ENCODE measurements at regions not wholly inside any gene's neighbourhood (a gene's known extent, or its start where the extent isn't known, plus 50 kb on each side); places are given as distances from the start of the nearest gene placed in this dataset.
A peak's percentile ranks its signal among the peaks of the same experiment; 100 is the strongest.

GRCh38 chr6:77979204-77979603, 326.4 kb downstream of the MEI4 start:
- Histone ChIP-seq H3K9me3 (ENCODE audit: control insufficient read depth, insufficient read depth, low read length) (no peaks in the 10 kb centered on the region; the same call in 1 of the 2 replicates), H4K20me1 (ENCODE audit: insufficient read depth, low read length) (no peaks in the 10 kb centered on the region), H3K27ac (ENCODE audit: insufficient read depth, low read length) (no peak overlapping the region), H2BK20ac (ENCODE audit: low read depth, low read length) (no peak overlapping the region), H3K4ac (ENCODE audit: low read depth, low read length) (no peak overlapping the region), H3K27me3 (ENCODE audit: control insufficient read depth, insufficient read depth, low read length) (no peaks in the 10 kb centered on the region), H2BK120ac (ENCODE audit: low read depth, low read length) (no peak overlapping the region), H2BK5ac (ENCODE audit: low read depth, low read length, poor library complexity, severe bottlenecking) (no peak overlapping the region), H3K23ac (ENCODE audit: low read depth, low read length) (no peak overlapping the region), H3K4me1 (ENCODE audit: control insufficient read depth, insufficient read depth, low read length) (no peaks in the 10 kb centered on the region), H2AFZ (replicated peaks; ENCODE audit: low read length, poor library complexity) (no peak overlapping the region), H3K14ac (replicated peaks; ENCODE audit: low read depth, low read length) (no peak overlapping the region), H3K9me1 (ENCODE audit: insufficient read depth, low read length) (no peaks in the 10 kb centered on the region), H3K79me1 (ENCODE audit: low read depth in 1 of 2, low read length in 2 of 2) (no peaks in the 10 kb centered on the region), H3K56ac (ENCODE audit: extremely low read depth, insufficient read depth, low read length) (no peak overlapping the region), H2AK9ac (replicated peaks; ENCODE audit: low read depth, low read length, poor library complexity) (no peak overlapping the region), H4K5ac (ENCODE audit: low read depth, low read length) (no peak overlapping the region), H3K4me3 (ENCODE audit: insufficient read depth, low read depth, low read length) (no peak overlapping the region), H3K9ac (ENCODE audit: low read depth, low read length) (no peak overlapping the region), H2BK15ac (ENCODE audit: low read depth, low read length) (no peak overlapping the region), H3K36me3 (ENCODE audit: control insufficient read depth, insufficient read depth, low read length) (no peaks in the 10 kb centered on the region), H3K18ac (ENCODE audit: low read depth, low read length) (no peak overlapping the region), H3K4me2 (ENCODE audit: low read depth, low read length) (no peak overlapping the region), H4K91ac (ENCODE audit: insufficient read depth, low read depth, low read length) (no peak overlapping the region), H2AK5ac (ENCODE audit: low read depth, low read length) (no peak overlapping the region), H4K8ac (ENCODE audit: low read depth in 2 of 2, low read length in 2 of 2) (no peak overlapping the region)
- DNase-seq (no peak), ATAC-seq (ENCODE audit: low read depth) (no peak)
- in situ Hi-C loops (cut with MboI; ENCODE audit: low sequenced_read_pairs) (no loop called here), dilution Hi-C loops (cut with HindIII; ENCODE audit: low sequenced_read_pairs, unreplicated experiment) (no loop called here), intact Hi-C loops (cut with micrococcal nuclease) (no loop called here)
- POLR2A ChIA-PET (ENCODE audit: unreplicated experiment), result no interaction called here
- CTCF ChIA-PET, result no interaction called here
- BruUV-seq (replicated peaks), result no TSS peak
- WGBS, 2 experiments (ENCODE audit: extremely low coverage in 2 of 2, insufficient read length in 1 of 2), result no CpG with 5 or more reads among the region's 2 CpGs
- TF ChIP-seq RFX5 (IDR thresholded peaks at IDR 0.05; ENCODE audit: low read depth, low read length) (no peak), CHD1 (IDR thresholded peaks at IDR 0.05; ENCODE audit: low read depth, low read length) (no peak), MAFK (IDR thresholded peaks at IDR 0.05; ENCODE audit: low read depth, low read length) (peak; percentile 67; the same call in 1 of the 2 replicates)

Data from IMR-90 (cell line).